ENCODE measurements at regions not wholly inside any gene's neighbourhood (a gene's known extent, or its start where the extent isn't known, plus 50 kb on each side); places are given as distances from the start of the nearest gene placed in this dataset. TPM values are rescaled to one million over a fixed set of nuclear protein-coding genes. Genes with fewer than 3 reads are reported as not detected.
A peak's percentile ranks its signal among the peaks of the same experiment; 100 is the strongest.

DNA sequence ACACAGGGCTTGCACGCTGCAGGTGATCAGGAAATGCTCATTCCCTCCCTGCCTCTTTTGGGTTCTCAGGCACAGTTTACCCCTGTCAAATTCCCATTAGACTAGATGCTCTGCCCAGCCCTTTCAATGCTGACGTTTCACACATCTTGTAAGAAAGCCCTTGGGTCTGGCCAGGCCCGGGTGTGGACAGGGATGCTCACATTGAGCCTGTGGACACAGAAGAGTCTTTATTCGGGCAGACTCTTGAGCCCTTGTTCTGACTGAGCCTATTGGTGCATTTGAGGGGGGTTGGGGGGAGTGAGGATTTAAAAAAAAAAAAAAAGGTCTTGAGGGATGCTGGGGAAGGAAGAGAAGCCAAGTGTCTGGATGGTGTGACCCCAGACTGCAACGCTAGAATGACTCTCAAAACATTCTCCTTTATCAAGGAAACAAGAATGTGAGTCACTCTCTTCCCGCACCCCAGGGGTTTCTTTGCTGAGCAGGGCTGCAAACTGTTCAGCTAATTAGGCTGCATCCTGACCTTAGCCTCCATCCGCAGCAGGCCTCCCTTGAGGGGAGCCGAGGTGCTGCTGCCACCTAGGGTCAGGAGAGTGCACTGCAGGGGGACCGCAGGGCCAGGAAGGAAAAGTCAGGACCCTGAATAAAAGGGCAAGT is 53.6 kb upstream of the TMEM72 start:
- peak; percentile 81 for DNase-seq

DNA sequence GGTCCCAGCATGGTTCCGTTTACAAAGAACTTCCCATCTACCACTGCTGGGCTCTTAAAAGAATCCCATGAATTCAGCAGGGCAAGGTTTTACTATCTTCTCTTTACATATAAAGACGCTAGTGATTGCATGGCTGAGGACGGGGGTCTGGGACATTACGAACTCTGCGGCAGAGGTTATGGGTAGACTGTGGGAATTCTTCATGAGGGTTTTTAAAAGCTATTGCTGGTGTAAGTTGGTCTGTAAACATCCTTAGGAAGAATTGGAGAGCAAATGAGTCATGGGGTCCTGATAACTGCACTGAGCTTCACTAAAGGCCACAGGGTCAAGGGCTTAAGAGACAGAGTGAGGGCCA is 53.1 kb upstream of the TMEM72 start:
- DNase-seq = no peak

DNA sequence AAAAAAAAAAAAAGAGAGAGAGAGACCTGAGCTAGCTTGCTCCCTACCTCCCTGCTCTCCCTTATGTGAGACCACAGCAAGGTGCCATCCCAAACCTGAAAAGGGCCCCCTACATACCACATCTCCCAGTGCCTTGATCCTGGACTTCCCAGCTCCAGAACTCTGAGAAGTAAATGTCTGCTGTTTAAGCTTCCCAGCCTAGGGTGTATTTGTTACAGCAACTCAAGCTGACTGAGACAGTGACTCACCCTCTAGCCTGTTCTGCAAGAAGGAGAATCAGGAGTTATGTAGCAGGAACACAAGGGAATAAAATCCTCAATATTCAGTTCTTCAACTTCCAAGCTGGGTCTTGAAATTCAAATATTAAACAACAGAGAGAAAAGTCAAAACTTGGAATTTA is 52.1 kb upstream of the TMEM72 start:
- no peak for DNase-seq

DNA sequence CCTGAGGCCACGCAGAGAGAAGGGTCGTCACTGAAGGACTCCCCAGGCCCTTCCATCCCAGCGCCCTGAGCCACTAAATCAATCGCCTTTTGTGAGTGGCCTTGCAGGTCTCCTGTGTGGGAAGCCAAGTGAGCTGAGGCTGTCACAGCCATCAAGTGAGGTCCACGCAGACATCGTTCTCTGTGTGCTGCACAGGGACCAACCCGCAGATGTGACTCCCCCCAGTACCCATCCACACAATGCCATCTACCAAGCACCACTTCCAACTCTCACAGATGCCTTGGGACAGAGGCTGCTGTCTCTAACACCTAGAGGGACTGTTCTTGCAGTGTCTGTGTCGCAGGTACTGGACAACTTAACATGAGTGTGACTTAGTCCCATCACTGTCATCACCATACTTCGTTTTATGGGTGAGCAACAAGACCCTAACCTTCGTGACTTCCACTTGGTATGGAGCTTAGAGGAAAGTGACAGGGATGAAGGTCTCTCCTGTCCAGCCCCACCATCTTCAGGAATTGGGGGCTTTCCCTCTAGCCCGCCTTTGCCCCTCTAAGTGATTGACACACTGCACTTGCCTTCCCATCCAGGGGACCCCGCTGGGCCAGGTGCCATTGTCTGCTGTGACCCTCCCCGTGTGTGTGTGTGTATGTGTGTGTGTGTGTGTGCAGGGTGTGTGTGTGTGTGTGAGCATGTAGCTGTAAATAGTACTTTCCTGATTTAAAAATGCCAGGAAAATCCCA is 51.4 kb upstream of the TMEM72 start:
- no peak for DNase-seq

DNA sequence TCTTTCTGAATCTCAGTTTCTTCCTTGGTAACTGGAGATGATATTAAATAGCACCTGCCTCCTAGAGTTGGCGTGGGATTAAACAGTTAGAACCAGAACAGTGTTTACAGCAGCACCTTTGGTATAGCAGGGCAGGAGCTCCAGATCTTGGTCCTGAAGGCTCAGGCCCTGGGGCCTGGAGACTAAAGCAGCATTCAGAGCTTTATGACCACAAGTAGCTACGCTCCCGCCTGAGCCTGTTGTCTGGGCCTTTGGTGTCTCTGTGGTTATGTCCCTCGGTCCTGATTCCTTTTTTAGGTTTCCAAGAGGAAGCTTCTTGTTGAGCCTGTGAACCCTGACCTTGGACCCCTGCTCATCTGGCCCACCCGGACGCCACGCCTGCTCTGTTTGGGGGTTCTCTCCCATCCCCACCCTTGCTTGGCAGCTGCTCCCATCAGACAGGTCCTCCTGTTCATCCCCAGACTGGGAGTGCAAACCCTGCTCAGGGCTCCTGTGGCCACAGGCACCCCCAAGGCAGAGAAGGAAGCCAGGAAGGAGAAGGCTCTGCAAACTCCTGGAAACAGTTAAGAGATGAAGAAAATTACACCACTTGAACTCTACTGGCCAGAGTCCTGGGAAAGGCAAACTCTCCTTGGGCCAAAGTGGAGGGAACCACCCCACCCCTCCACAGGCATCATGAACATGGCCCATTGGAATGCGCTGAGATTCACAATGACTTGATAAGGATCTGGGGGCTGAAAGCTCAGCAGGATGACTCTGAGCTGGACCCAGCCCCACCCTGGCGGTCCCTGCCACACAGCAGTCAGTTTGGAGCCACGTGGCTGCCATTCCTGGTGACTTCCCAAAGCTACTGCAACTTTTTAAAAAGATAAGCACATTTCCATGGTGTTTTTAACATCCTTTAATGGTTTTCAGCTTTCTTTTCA is 50.1 kb upstream of the TMEM72 start:
- DNase-seq = no peak

Small RNAs in the stretch of these regions (small RNA-seq; reads per million reads assigned to genes)
- not detected for gene AL356157.2 (ENCODE audit: low replicate concordance)
